ENCODE measurements at regions not wholly inside any gene's neighbourhood (a gene's known extent, or its start where the extent isn't known, plus 50 kb on each side); places are given as distances from the start of the nearest gene placed in this dataset.

GRCh38 chr5:24281818-24282217 lies 363.0 kb downstream of the CDH10 start:
- no peaks in the 10 kb centered on the region for H3K36me3 ChIP-seq (ENCODE audit: low read depth)
- intact Hi-C loops (cut with DNase I, micrococcal nuclease) = no loop called here
- DNase-seq = no peak
- H3K4me1 ChIP-seq (ENCODE audit: low read depth) = no peaks in the 10 kb centered on the region
- H3K9me3 ChIP-seq = no peaks in the 10 kb centered on the region
- ATAC-seq = no peak
- no peak for TF ChIP-seq CTCF (IDR thresholded peaks at IDR 0.05)
- no peak overlapping the region for H3K4me3 ChIP-seq

- no peak for ATAC-seq
- Histone ChIP-seq H3K9me3 (no peaks in the 10 kb centered on the region), H3K36me3 (ENCODE audit: low read depth) (no peaks in the 10 kb centered on the region), H3K4me1 (ENCODE audit: low read depth) (no peaks in the 10 kb centered on the region), H3K4me3 (no peak overlapping the region)
- intact Hi-C loops (cut with DNase I, micrococcal nuclease) = no loop called here
- DNase-seq = no peak
- TF ChIP-seq CTCF (IDR thresholded peaks at IDR 0.05) = no peak
These were observed 355.0 kb downstream of the CDH10 start for GRCh38 chr5:24289582-24290335.

- H3K4me1 ChIP-seq (ENCODE audit: low read depth) = no peaks in the 10 kb centered on the region
- ATAC-seq (no peak), DNase-seq (no peak)
- H3K4me3 ChIP-seq = no peak overlapping the region
- H3K9me3 ChIP-seq = no peaks in the 10 kb centered on the region
- intact Hi-C loops (cut with DNase I, micrococcal nuclease) = no loop called here
- no peaks in the 10 kb centered on the region for H3K36me3 ChIP-seq (ENCODE audit: low read depth)
- TF ChIP-seq CTCF (IDR thresholded peaks at IDR 0.05) = no peak
These were observed 354.2 kb downstream of the CDH10 start for GRCh38 chr5:24290536-24290935.

- no peak for ATAC-seq
- TF ChIP-seq CTCF (IDR thresholded peaks at IDR 0.05) = no peak
- H3K4me3 ChIP-seq = no peak overlapping the region
- DNase-seq = no peak
- no peaks in the 10 kb centered on the region for H3K4me1 ChIP-seq (ENCODE audit: low read depth)
- intact Hi-C loops (cut with DNase I, micrococcal nuclease) = no loop called here
- no peaks in the 10 kb centered on the region for H3K9me3 ChIP-seq
- no peaks in the 10 kb centered on the region for H3K36me3 ChIP-seq (ENCODE audit: low read depth)
These were observed 352.9 kb downstream of the CDH10 start for GRCh38 chr5:24291916-24292315.

- DNase-seq = no peak
- Histone ChIP-seq H3K4me1 (ENCODE audit: low read depth) (no peaks in the 10 kb centered on the region), H3K9me3 (no peaks in the 10 kb centered on the region), H3K4me3 (no peak overlapping the region), H3K36me3 (ENCODE audit: low read depth) (no peaks in the 10 kb centered on the region)
- TF ChIP-seq CTCF (IDR thresholded peaks at IDR 0.05) = no peak
- no peak for ATAC-seq
- intact Hi-C loops (cut with DNase I, micrococcal nuclease) = no loop called here
These were observed 350.4 kb downstream of the CDH10 start for GRCh38 chr5:24294333-24294732.

GRCh38 chr5:24314106-24314505 lies 330.7 kb downstream of the CDH10 start:
- no peak for ATAC-seq
- H3K36me3 ChIP-seq (ENCODE audit: low read depth) = no peaks in the 10 kb centered on the region

More at GRCh38 chr5:24314106-24314505, 330.7 kb downstream of the CDH10 start:
- Histone ChIP-seq H3K9me3 (peaks cover 3% of the 10 kb centered on the region), H3K4me1 (ENCODE audit: low read depth) (no peaks in the 10 kb centered on the region), H3K4me3 (no peak overlapping the region)
- intact Hi-C loops (cut with DNase I, micrococcal nuclease) = no loop called here
- TF ChIP-seq CTCF (IDR thresholded peaks at IDR 0.05) = no peak
- DNase-seq = no peak
